AG09319 (cell line): ENCODE measurements at regions not wholly inside any gene's neighbourhood (a gene's known extent, or its start where the extent isn't known, plus 50 kb on each side); places are given as distances from the start of the nearest gene placed in this dataset.
"Not testable (repeated sequence)": the region's sequence is repeated elsewhere in the genome, so short reads cannot be mapped to it uniquely, and the experiment has no call there.

Experiments used
- DNase-seq: peaks from one replicate; pipeline ENCODE4 v3.0.0-alpha.2; 2010; ENCODE audit warnings: low read depth; ENCODE audit errors: extremely low read depth
- CTCF ChIP-seq: IDR thresholded peaks from 2 replicates; pipeline ENCODE4 v1.5.1; 2011; ENCODE audit warnings: low read depth, mild to moderate bottlenecking, inconsistent platforms, low read length, moderate library complexity

GRCh38 chr4:17012451-17012850 is 114.0 kb upstream of the LDB2 start:
- TF ChIP-seq CTCF: no peak
- no peak for DNase-seq

- DNase-seq: no peak
- no peak for TF ChIP-seq CTCF
These were observed 112.1 kb upstream of the LDB2 start for GRCh38 chr4:17010426-17011087.

GRCh38 chr4:17009871-17010367 is 111.5 kb upstream of the LDB2 start:
- no peak for DNase-seq

GRCh38 chr4:17008834-17009345 is 110.4 kb upstream of the LDB2 start:
- no peak for TF ChIP-seq CTCF
- no peak for DNase-seq

More at GRCh38 chr4:17009871-17010367, 111.5 kb upstream of the LDB2 start:
- TF ChIP-seq CTCF: no peak

GRCh38 chr4:17003606-17004392 is 105.4 kb upstream of the LDB2 start:
- not testable (repeated sequence) for DNase-seq

- DNase-seq: no peak
- no peak for TF ChIP-seq CTCF
These were observed 97.0 kb upstream of the LDB2 start for GRCh38 chr4:16995451-16995850.

GRCh38 chr4:16993956-16994840 is 95.8 kb upstream of the LDB2 start:
- TF ChIP-seq CTCF: no peak
- no peak for DNase-seq
